Neural cell (in vitro differentiated cells): ENCODE measurements at regions not wholly inside any gene's neighbourhood (a gene's known extent, or its start where the extent isn't known, plus 50 kb on each side); places are given as distances from the start of the nearest gene placed in this dataset.
A peak's percentile ranks its signal among the peaks of the same experiment; 100 is the strongest.

ENCODE experiments used
- H2AFZ ChIP-seq: fragments of 200-600, 300-800 bp; sonication (generic), shearing (Covaris generic); 2 replicates; pipeline ENCODE4 v1.6.0; 2014; ENCODE audit warnings: low read depth, mild to moderate bottlenecking, antibody characterized with exemption, low read length, moderate library complexity
- H3F3A ChIP-seq: fragments of 200-600 bp; shearing (Covaris generic); 2 replicates; pipeline ENCODE4 v1.6.1; 2016; ENCODE audit warnings: mild to moderate bottlenecking, moderate library complexity, mixed read lengths, antibody characterized with exemption, low read length; ENCODE audit not compliant: insufficient read depth, poor library complexity, severe bottlenecking
- H3K27ac ChIP-seq: fragments of 200-600, 300-800 bp; sonication (generic), shearing (Covaris generic); 2 replicates; pipeline ENCODE4 v1.5.1; 2014; ENCODE audit warnings: mild to moderate bottlenecking, low read length, moderate library complexity
- H3K27me3 ChIP-seq: fragments of 300-800, 200-600 bp; sonication (generic), shearing (Covaris generic); 2 replicates; pipeline ENCODE4 v1.6.0; 2014; ENCODE audit warnings: mild to moderate bottlenecking, low read depth, low read length, moderate library complexity; ENCODE audit not compliant: insufficient read depth
- H3K36me3 ChIP-seq: fragments of 300-800, 200-600 bp; sonication (generic), shearing (Covaris generic); 2 replicates; pipeline ENCODE4 v1.5.1; 2014; ENCODE audit warnings: mild to moderate bottlenecking, antibody characterized with exemption, low read length, moderate library complexity; ENCODE audit not compliant: insufficient read depth
- H3K4me2 ChIP-seq: fragments of 300-800, 200-600 bp; sonication (generic), shearing (Covaris generic); 2 replicates; pipeline ENCODE4 v1.6.0; 2014; ENCODE audit warnings: mild to moderate bottlenecking, low read length
- H3K4me3 ChIP-seq: fragments of 300-800, 200-600 bp; sonication (generic), shearing (Covaris generic); 2 replicates; pipeline ENCODE4 v1.5.1; 2014; ENCODE audit warnings: mild to moderate bottlenecking, low read length, moderate library complexity
- H3K79me2 ChIP-seq: fragments of 200-600 bp; shearing (Covaris generic); replicated peaks from 2 replicates; pipeline ENCODE4 v1.6.0; 2014; ENCODE audit warnings: mild to moderate bottlenecking, low read length, moderate library complexity; ENCODE audit not compliant: insufficient read depth
- H3K9ac ChIP-seq: fragments of 300-800, 200-600 bp; sonication (generic), shearing (Covaris generic); 2 replicates; pipeline ENCODE4 v1.6.1; 2016; ENCODE audit warnings: mild to moderate bottlenecking, low read length, mixed read lengths
- H3K9me2 ChIP-seq: fragments of 200-600 bp; shearing (Covaris generic); 2 replicates; pipeline ENCODE4 v1.6.1; 2016; ENCODE audit warnings: mild to moderate bottlenecking, low read length, mixed read lengths; ENCODE audit not compliant: insufficient read depth
- H3K9me3 ChIP-seq: fragments of 200-600, 300-800 bp; sonication (generic), shearing (Covaris generic); 2 replicates; pipeline ENCODE4 v1.6.1; 2016; ENCODE audit warnings: mild to moderate bottlenecking, mixed run types, low read length, moderate library complexity, mixed read lengths
- H4K20me1 ChIP-seq: fragments of 200-600 bp; shearing (Covaris generic); 2 replicates; pipeline ENCODE4 v1.6.1; 2016; ENCODE audit warnings: mild to moderate bottlenecking, mixed run types; ENCODE audit not compliant: insufficient read depth
- EP300 ChIP-seq: fragments of 450-650 bp; conservative IDR thresholded peaks from 2 replicates; pipeline ENCODE4 v1.6.1; 2014; ENCODE audit warnings: antibody characterized with exemption, mild to moderate bottlenecking, moderate library complexity; ENCODE audit not compliant: poor library complexity, severe bottlenecking
- EZH2 ChIP-seq: fragments of 200-600, 300-800 bp; shearing (Covaris generic), sonication (generic); IDR thresholded peaks from 2 replicates; pipeline ENCODE4 v1.6.1; 2014; ENCODE audit warnings: antibody characterized with exemption, low read length, borderline replicate concordance, mild to moderate bottlenecking; ENCODE audit not compliant: insufficient read depth, poor library complexity, severe bottlenecking
- MXI1 ChIP-seq: fragments of 450-650 bp; conservative IDR thresholded peaks from 2 replicates; pipeline ENCODE4 v1.6.1; 2014; ENCODE audit warnings: antibody characterized with exemption, mild to moderate bottlenecking; ENCODE audit not compliant: poor library complexity, severe bottlenecking
- POLR2AphosphoS5 ChIP-seq: IDR thresholded peaks from 2 replicates; pipeline ENCODE4 v1.6.1; 2012
- RAD21 ChIP-seq: fragments of 450-650 bp; conservative IDR thresholded peaks from 2 replicates; pipeline ENCODE4 v1.6.1; 2014; ENCODE audit warnings: antibody characterized with exemption, mild to moderate bottlenecking, moderate library complexity
- SMC3 ChIP-seq: fragments of 450-650 bp; conservative IDR thresholded peaks from 2 replicates; pipeline ENCODE4 v1.6.1; 2014; ENCODE audit warnings: antibody characterized with exemption, mild to moderate bottlenecking, moderate library complexity; ENCODE audit not compliant: poor library complexity
- TAF1 ChIP-seq: IDR thresholded peaks from 2 replicates; pipeline ENCODE4 v1.6.1; 2012; ENCODE audit warnings: low read depth
- TF ChIP-seq, protein P1 (sequence below): IDR thresholded peaks from 2 replicates; pipeline ENCODE4 v1.6.1; 2012; ENCODE audit warnings: borderline replicate concordance
- TF ChIP-seq, protein P2 (sequence below): fragments of 450-650 bp; IDR thresholded peaks from 2 replicates; pipeline ENCODE4 v1.5.1; 2014; ENCODE audit warnings: antibody characterized with exemption, mild to moderate bottlenecking, moderate library complexity; ENCODE audit not compliant: poor library complexity, severe bottlenecking

DNA sequence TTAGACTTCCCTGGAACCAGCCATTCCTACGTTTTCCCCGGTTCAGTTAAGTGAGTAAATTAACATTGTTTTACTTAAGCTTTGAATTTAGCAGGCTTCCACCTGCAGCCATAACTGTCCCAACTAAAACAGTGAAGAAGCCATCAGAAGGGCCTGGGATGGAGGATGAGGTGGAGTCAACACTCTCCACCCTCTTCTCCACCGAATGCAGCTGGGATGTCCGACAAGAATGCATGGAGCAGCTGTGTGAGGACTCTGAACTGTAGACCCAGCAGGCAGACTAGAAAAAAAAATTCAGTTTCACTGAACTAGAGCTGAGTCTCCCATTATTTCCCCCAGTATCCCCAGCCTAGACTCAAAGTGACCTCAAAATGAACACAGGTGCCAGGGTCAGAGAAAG, 114.8 kb downstream of the C16orf95 start:
- no peaks in the 10 kb centered on the region for H3K9me3 ChIP-seq
- no peaks in the 10 kb centered on the region for H3K79me2 ChIP-seq
- H3K36me3 ChIP-seq: no peaks in the 10 kb centered on the region
- no peak overlapping the region for H2AFZ ChIP-seq
- no peaks in the 10 kb centered on the region for H3K27me3 ChIP-seq
- no peak overlapping the region for H3K4me3 ChIP-seq
- H4K20me1 ChIP-seq: no peaks in the 10 kb centered on the region
- no peaks in the 10 kb centered on the region for H3K9me2 ChIP-seq
- H3K4me2 ChIP-seq: no peak overlapping the region
- H3F3A ChIP-seq: no peaks in the 10 kb centered on the region
- no peak overlapping the region for H3K9ac ChIP-seq
- no peak for TF ChIP-seq RAD21
- TF ChIP-seq POLR2AphosphoS5: no peak
- no peak for TF ChIP-seq TAF1
- TF ChIP-seq MXI1: no peak
- no peak for TF ChIP-seq SMC3
- TF ChIP-seq EZH2: no peak
- TF ChIP-seq, protein P1, sequence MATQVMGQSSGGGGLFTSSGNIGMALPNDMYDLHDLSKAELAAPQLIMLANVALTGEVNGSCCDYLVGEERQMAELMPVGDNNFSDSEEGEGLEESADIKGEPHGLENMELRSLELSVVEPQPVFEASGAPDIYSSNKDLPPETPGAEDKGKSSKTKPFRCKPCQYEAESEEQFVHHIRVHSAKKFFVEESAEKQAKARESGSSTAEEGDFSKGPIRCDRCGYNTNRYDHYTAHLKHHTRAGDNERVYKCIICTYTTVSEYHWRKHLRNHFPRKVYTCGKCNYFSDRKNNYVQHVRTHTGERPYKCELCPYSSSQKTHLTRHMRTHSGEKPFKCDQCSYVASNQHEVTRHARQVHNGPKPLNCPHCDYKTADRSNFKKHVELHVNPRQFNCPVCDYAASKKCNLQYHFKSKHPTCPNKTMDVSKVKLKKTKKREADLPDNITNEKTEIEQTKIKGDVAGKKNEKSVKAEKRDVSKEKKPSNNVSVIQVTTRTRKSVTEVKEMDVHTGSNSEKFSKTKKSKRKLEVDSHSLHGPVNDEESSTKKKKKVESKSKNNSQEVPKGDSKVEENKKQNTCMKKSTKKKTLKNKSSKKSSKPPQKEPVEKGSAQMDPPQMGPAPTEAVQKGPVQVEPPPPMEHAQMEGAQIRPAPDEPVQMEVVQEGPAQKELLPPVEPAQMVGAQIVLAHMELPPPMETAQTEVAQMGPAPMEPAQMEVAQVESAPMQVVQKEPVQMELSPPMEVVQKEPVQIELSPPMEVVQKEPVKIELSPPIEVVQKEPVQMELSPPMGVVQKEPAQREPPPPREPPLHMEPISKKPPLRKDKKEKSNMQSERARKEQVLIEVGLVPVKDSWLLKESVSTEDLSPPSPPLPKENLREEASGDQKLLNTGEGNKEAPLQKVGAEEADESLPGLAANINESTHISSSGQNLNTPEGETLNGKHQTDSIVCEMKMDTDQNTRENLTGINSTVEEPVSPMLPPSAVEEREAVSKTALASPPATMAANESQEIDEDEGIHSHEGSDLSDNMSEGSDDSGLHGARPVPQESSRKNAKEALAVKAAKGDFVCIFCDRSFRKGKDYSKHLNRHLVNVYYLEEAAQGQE: no peak
- TF ChIP-seq, protein P2, sequence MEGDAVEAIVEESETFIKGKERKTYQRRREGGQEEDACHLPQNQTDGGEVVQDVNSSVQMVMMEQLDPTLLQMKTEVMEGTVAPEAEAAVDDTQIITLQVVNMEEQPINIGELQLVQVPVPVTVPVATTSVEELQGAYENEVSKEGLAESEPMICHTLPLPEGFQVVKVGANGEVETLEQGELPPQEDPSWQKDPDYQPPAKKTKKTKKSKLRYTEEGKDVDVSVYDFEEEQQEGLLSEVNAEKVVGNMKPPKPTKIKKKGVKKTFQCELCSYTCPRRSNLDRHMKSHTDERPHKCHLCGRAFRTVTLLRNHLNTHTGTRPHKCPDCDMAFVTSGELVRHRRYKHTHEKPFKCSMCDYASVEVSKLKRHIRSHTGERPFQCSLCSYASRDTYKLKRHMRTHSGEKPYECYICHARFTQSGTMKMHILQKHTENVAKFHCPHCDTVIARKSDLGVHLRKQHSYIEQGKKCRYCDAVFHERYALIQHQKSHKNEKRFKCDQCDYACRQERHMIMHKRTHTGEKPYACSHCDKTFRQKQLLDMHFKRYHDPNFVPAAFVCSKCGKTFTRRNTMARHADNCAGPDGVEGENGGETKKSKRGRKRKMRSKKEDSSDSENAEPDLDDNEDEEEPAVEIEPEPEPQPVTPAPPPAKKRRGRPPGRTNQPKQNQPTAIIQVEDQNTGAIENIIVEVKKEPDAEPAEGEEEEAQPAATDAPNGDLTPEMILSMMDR: no peak
- no peak for TF ChIP-seq EP300
- H3K27ac ChIP-seq: no peak overlapping the region

- Histone ChIP-seq H3K4me2 (no peak overlapping the region), H3F3A (no peaks in the 10 kb centered on the region), H3K27ac (no peak overlapping the region), H3K9me3 (no peaks in the 10 kb centered on the region), H4K20me1 (no peaks in the 10 kb centered on the region), H3K36me3 (no peaks in the 10 kb centered on the region), H3K4me3 (no peak overlapping the region), H3K9me2 (no peaks in the 10 kb centered on the region), H3K27me3 (no peaks in the 10 kb centered on the region), H3K79me2 (no peaks in the 10 kb centered on the region), H2AFZ (no peak overlapping the region), H3K9ac (no peak overlapping the region)
- peak; percentile 22 for TF ChIP-seq RAD21
- TF ChIP-seq, protein P1: no peak
- TF ChIP-seq, protein P2: peak; percentile 57
- TF ChIP-seq SMC3: peak; percentile 44
These were observed 114.0 kb downstream of the C16orf95 start for GRCh38 chr16:87203060-87203656.
